ENCODE measurements at regions not wholly inside any gene's neighbourhood (a gene's known extent, or its start where the extent isn't known, plus 50 kb on each side); places are given as distances from the start of the nearest gene placed in this dataset.

DNA sequence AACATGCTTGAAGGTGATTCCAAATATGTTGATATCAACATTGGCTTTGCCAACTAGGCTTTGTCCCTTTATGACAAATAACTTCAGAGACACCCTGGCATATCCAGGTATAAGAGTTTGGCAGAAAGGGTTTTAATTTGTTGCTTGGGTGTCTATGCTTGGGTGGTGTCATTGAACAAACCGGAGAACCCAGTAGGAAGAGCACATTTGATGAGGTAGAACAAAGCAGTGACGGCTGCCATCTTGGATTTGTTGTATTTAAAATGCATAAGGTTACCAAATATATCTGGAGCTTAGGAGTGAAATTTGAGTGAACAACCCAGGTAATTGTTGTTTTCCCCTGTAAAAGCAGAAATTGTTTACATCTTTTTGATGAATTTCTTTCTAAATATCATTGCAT is 503.7 kb upstream of the JARID2 start:
- TF ChIP-seq, protein P1, sequence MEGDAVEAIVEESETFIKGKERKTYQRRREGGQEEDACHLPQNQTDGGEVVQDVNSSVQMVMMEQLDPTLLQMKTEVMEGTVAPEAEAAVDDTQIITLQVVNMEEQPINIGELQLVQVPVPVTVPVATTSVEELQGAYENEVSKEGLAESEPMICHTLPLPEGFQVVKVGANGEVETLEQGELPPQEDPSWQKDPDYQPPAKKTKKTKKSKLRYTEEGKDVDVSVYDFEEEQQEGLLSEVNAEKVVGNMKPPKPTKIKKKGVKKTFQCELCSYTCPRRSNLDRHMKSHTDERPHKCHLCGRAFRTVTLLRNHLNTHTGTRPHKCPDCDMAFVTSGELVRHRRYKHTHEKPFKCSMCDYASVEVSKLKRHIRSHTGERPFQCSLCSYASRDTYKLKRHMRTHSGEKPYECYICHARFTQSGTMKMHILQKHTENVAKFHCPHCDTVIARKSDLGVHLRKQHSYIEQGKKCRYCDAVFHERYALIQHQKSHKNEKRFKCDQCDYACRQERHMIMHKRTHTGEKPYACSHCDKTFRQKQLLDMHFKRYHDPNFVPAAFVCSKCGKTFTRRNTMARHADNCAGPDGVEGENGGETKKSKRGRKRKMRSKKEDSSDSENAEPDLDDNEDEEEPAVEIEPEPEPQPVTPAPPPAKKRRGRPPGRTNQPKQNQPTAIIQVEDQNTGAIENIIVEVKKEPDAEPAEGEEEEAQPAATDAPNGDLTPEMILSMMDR (IDR thresholded peaks at IDR 0.05; ENCODE audit: insufficient read depth, low read length, poor library complexity, severe bottlenecking): no peak
- TF ChIP-seq EZH2phosphoT487 (conservative IDR thresholded peaks at IDR 0.05; ENCODE audit: low read length): no peak
